HUES6 (cell line): ENCODE measurements at regions not wholly inside any gene's neighbourhood (a gene's known extent, or its start where the extent isn't known, plus 50 kb on each side); places are given as distances from the start of the nearest gene placed in this dataset.

ENCODE experiments used
- H3K27ac ChIP-seq: 2 replicates; pipeline ENCODE4 v1.7.0; 2013; ENCODE audit warnings: low read depth, mild to moderate bottlenecking, low read length, inconsistent platforms
- H3K27me3 ChIP-seq: 2 replicates; pipeline ENCODE4 v1.6.1; 2013; ENCODE audit warnings: low read length; ENCODE audit not compliant: control insufficient read depth, insufficient read depth
- H3K36me3 ChIP-seq: 2 replicates; pipeline ENCODE4 v1.6.1; 2013; ENCODE audit warnings: low read length; ENCODE audit not compliant: control insufficient read depth, insufficient read depth
- H3K4me1 ChIP-seq: 2 replicates; pipeline ENCODE4 v1.6.1; 2013; ENCODE audit warnings: low read length; ENCODE audit not compliant: control insufficient read depth, insufficient read depth
- H3K4me3 ChIP-seq: 2 replicates; pipeline ENCODE4 v1.5.1; 2013; ENCODE audit warnings: low read depth, low read length
- H3K9ac ChIP-seq: one replicate; pipeline ENCODE4 v1.6.1; 2013; ENCODE audit warnings: mild to moderate bottlenecking, low read length
- H3K9me3 ChIP-seq: 2 replicates; pipeline ENCODE4 v1.6.1; 2013; ENCODE audit warnings: low read depth, low read length; ENCODE audit not compliant: control insufficient read depth, insufficient read depth

GRCh38 chr14:86518298-86518697 lies 988.4 kb downstream of the FLRT2 start:
- no peaks in the 10 kb centered on the region for H3K36me3 ChIP-seq
- H3K4me1 ChIP-seq = no peaks in the 10 kb centered on the region
- H3K27ac ChIP-seq = no peak overlapping the region
- no peaks in the 10 kb centered on the region for H3K9me3 ChIP-seq
- H3K27me3 ChIP-seq = no peaks in the 10 kb centered on the region
- no peak overlapping the region for H3K4me3 ChIP-seq
- H3K9ac ChIP-seq = no peak overlapping the region

- Histone ChIP-seq H3K4me1 (no peaks in the 10 kb centered on the region), H3K27ac (no peak overlapping the region), H3K27me3 (no peaks in the 10 kb centered on the region), H3K36me3 (no peaks in the 10 kb centered on the region), H3K9ac (no peak overlapping the region), H3K9me3 (no peaks in the 10 kb centered on the region), H3K4me3 (no peak overlapping the region)
Observed at GRCh38 chr14:86515195-86515594, 985.3 kb downstream of the FLRT2 start.

GRCh38 chr14:86513564-86513963 lies 983.6 kb downstream of the FLRT2 start:
- H3K27me3 ChIP-seq = no peaks in the 10 kb centered on the region
- H3K4me1 ChIP-seq = no peaks in the 10 kb centered on the region
- H3K36me3 ChIP-seq = no peaks in the 10 kb centered on the region
- no peak overlapping the region for H3K9ac ChIP-seq
- H3K27ac ChIP-seq = no peak overlapping the region
- H3K4me3 ChIP-seq = no peak overlapping the region
- H3K9me3 ChIP-seq = no peaks in the 10 kb centered on the region

- no peaks in the 10 kb centered on the region for H3K9me3 ChIP-seq
- no peaks in the 10 kb centered on the region for H3K36me3 ChIP-seq
- H3K9ac ChIP-seq = no peak overlapping the region
- no peak overlapping the region for H3K4me3 ChIP-seq
- no peaks in the 10 kb centered on the region for H3K27me3 ChIP-seq
- no peaks in the 10 kb centered on the region for H3K4me1 ChIP-seq
- H3K27ac ChIP-seq = no peak overlapping the region
Observed at GRCh38 chr14:86513056-86513455, 983.1 kb downstream of the FLRT2 start.

- Histone ChIP-seq H3K9ac (no peak overlapping the region), H3K27ac (no peak overlapping the region), H3K4me1 (no peaks in the 10 kb centered on the region), H3K36me3 (no peaks in the 10 kb centered on the region), H3K27me3 (no peaks in the 10 kb centered on the region), H3K4me3 (no peak overlapping the region), H3K9me3 (no peaks in the 10 kb centered on the region)
Observed at GRCh38 chr14:86510491-86510890, 980.5 kb downstream of the FLRT2 start.

GRCh38 chr14:86505808-86506207 lies 975.9 kb downstream of the FLRT2 start:
- Histone ChIP-seq H3K9ac (no peak overlapping the region), H3K4me3 (no peak overlapping the region), H3K4me1 (no peaks in the 10 kb centered on the region), H3K27me3 (no peaks in the 10 kb centered on the region), H3K36me3 (no peaks in the 10 kb centered on the region), H3K9me3 (no peaks in the 10 kb centered on the region), H3K27ac (no peak overlapping the region)

GRCh38 chr14:86501611-86502010 lies 971.7 kb downstream of the FLRT2 start:
- H3K4me3 ChIP-seq = no peak overlapping the region
- H3K36me3 ChIP-seq = no peaks in the 10 kb centered on the region
- H3K9me3 ChIP-seq = no peaks in the 10 kb centered on the region
- H3K27me3 ChIP-seq = no peaks in the 10 kb centered on the region
- H3K9ac ChIP-seq = no peak overlapping the region
- H3K4me1 ChIP-seq = no peaks in the 10 kb centered on the region
- H3K27ac ChIP-seq = no peak overlapping the region

GRCh38 chr14:86491743-86492142 lies 961.8 kb downstream of the FLRT2 start:
- H3K36me3 ChIP-seq = no peaks in the 10 kb centered on the region
- H3K27ac ChIP-seq = no peak overlapping the region
- H3K4me1 ChIP-seq = no peaks in the 10 kb centered on the region
- H3K27me3 ChIP-seq = no peaks in the 10 kb centered on the region
- no peak overlapping the region for H3K9ac ChIP-seq
- H3K4me3 ChIP-seq = no peak overlapping the region
- no peaks in the 10 kb centered on the region for H3K9me3 ChIP-seq

GRCh38 chr14:86481104-86481503 lies 951.2 kb downstream of the FLRT2 start:
- no peak overlapping the region for H3K4me3 ChIP-seq
- H3K27ac ChIP-seq = no peak overlapping the region
- H3K9me3 ChIP-seq = no peaks in the 10 kb centered on the region
- H3K4me1 ChIP-seq = no peaks in the 10 kb centered on the region
- H3K9ac ChIP-seq = no peak overlapping the region
- no peaks in the 10 kb centered on the region for H3K36me3 ChIP-seq
- no peaks in the 10 kb centered on the region for H3K27me3 ChIP-seq

GRCh38 chr14:86464341-86464740 lies 934.4 kb downstream of the FLRT2 start:
- Histone ChIP-seq H3K27ac (no peak overlapping the region), H3K36me3 (no peaks in the 10 kb centered on the region), H3K4me1 (no peaks in the 10 kb centered on the region), H3K4me3 (no peak overlapping the region), H3K9me3 (no peaks in the 10 kb centered on the region; the same call in 1 of the 2 replicates), H3K27me3 (no peaks in the 10 kb centered on the region), H3K9ac (no peak overlapping the region)

- Histone ChIP-seq H3K9ac (no peak overlapping the region), H3K27me3 (no peaks in the 10 kb centered on the region), H3K4me3 (no peak overlapping the region), H3K36me3 (no peaks in the 10 kb centered on the region), H3K4me1 (no peaks in the 10 kb centered on the region), H3K27ac (no peak overlapping the region), H3K9me3 (no peaks in the 10 kb centered on the region; the same call in 1 of the 2 replicates)
Observed at GRCh38 chr14:86462193-86462753, 932.3 kb downstream of the FLRT2 start.
